ENCODE measurements at regions not wholly inside any gene's neighbourhood (a gene's known extent, or its start where the extent isn't known, plus 50 kb on each side); places are given as distances from the start of the nearest gene placed in this dataset.

- Histone ChIP-seq H3K79me2 (ENCODE audit: insufficient read depth, low read length) (no peaks in the 10 kb centered on the region), H3K4me3 (replicated peaks in 1 of 3; ENCODE audit: low read depth in 2 of 3, low read length in 3 of 3) (no peak overlapping the region), H2AFZ (ENCODE audit: insufficient read depth, low read depth, low read length, poor library complexity, severe bottlenecking) (no peak overlapping the region), H3K4me1 (ENCODE audit: control insufficient read depth in 1 of 2, insufficient read depth in 2 of 2, low read length in 2 of 2) (no peaks in the 10 kb centered on the region), H3K27me3 (ENCODE audit: control insufficient read depth in 2 of 2, insufficient read depth in 2 of 2, low read length in 2 of 2) (no peaks in the 10 kb centered on the region), H3K36me3 (replicated peaks in 1 of 2; ENCODE audit: control insufficient read depth in 1 of 2, insufficient read depth in 2 of 2, low read length in 2 of 2) (no peaks in the 10 kb centered on the region), H4K20me1 (ENCODE audit: insufficient read depth, low read length) (no peaks in the 10 kb centered on the region), H3K4me2 (replicated peaks; ENCODE audit: extremely low read depth, low read length, poor library complexity, severe bottlenecking) (no peak overlapping the region), H3K9me3 (replicated peaks in 1 of 2; ENCODE audit: control insufficient read depth in 1 of 2, insufficient read depth in 1 of 2, low read length in 2 of 2) (peaks cover 0 to 11% of the 10 kb centered on the region in 2 donors), H3K27ac (ENCODE audit: low read depth in 1 of 2, low read length in 2 of 2) (no peak overlapping the region), H3K9ac (ENCODE audit: insufficient read depth, low read length, poor library complexity, severe bottlenecking) (no peak overlapping the region)
- no peaks in the 10 kb centered on the region for H3K4me1 Mint-ChIP-seq
- intact Hi-C loops (cut with micrococcal nuclease) = no loop called here
- 100% methylated on average over 4 of the region's 4 CpGs for WGBS (ENCODE audit: insufficient coverage)
- no peaks in the 10 kb centered on the region for H3K36me3 Mint-ChIP-seq
- H3K27ac Mint-ChIP-seq = no peak overlapping the region
- peaks cover 0 to 6% (median 2%) of the 10 kb centered on the region in 7 donors for H3K9me3 Mint-ChIP-seq
- no peak for DNase-seq
- no peaks in the 10 kb centered on the region for H3K27me3 Mint-ChIP-seq (ENCODE audit: low read depth in 3 of 3)
- TF ChIP-seq CTCF (IDR thresholded peaks at IDR 0.05) = no peak
- no peak overlapping the region for H3K4me3 Mint-ChIP-seq
Measured at GRCh38 chr7:20562461-20562860, 53.0 kb upstream of the ABCB5 start.

All from CD14-positive monocyte (primary cell).